ENCODE measurements at regions not wholly inside any gene's neighbourhood (a gene's known extent, or its start where the extent isn't known, plus 50 kb on each side); places are given as distances from the start of the nearest gene placed in this dataset.

DNA sequence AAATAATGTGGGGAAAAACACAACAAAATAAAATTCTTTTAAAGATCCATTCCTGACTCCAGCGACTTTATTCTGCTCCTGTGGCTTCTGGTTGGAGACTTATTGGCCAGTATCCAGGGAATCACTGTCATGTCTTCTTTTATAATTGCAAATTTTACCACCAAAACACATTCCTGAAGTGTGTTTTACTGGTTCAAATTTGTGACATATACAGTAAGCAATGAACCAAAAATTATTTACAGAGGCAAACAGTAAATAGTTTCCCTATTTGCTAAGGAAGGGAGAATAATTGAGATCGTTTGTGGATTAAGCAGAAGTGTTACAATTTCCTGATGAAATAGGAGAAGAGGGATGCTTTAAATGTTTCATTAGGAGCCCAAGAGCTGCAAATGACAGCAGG lies 118.7 kb downstream of the ZNF281 start (continued):
- TF ChIP-seq CHD7 (IDR thresholded peaks at IDR 0.05; ENCODE audit: insufficient replicate concordance, low read length) (no peak), CHD1 (IDR thresholded peaks at IDR 0.05; ENCODE audit: low read depth, low read length) (no peak), EGR1 (IDR thresholded peaks at IDR 0.05; ENCODE audit: borderline replicate concordance, low read depth, low read length) (no peak), KDM5A (IDR thresholded peaks at IDR 0.05; ENCODE audit: low read length) (no peak), GTF2F1 (IDR thresholded peaks at IDR 0.05; ENCODE audit: borderline replicate concordance, low read depth, low read length) (no peak), RAD21 (IDR thresholded peaks at IDR 0.05 in 1 of 2, conservative IDR thresholded peaks at IDR 0.05 in 1 of 2; ENCODE audit: low read depth in 2 of 2, low read length in 2 of 2) (no peak), JUND (IDR thresholded peaks at IDR 0.05; ENCODE audit: low read length) (no peak), SIN3A (conservative IDR thresholded peaks at IDR 0.05 in 1 of 2, IDR thresholded peaks at IDR 0.05 in 1 of 2; ENCODE audit: low read depth in 1 of 2, low read length in 2 of 2) (no peak), CHD2 (IDR thresholded peaks at IDR 0.05; ENCODE audit: low read length) (no peak)
- TF ChIP-seq, protein P1, sequence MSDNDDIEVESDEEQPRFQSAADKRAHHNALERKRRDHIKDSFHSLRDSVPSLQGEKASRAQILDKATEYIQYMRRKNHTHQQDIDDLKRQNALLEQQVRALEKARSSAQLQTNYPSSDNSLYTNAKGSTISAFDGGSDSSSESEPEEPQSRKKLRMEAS (IDR thresholded peaks at IDR 0.05): no peak

Data from H1 (cell line).